Posterior cingulate gyrus (tissue), 11 donors: ENCODE measurements at regions not wholly inside any gene's neighbourhood (a gene's known extent, or its start where the extent isn't known, plus 50 kb on each side); places are given as distances from the start of the nearest gene placed in this dataset.

Source experiments
- DNase-seq, 10 donors: peaks; one replicate each; pipeline versions ENCODE4 v3.0.0 to v3.0.0-alpha.2; 2020 to 2021; ENCODE audit warnings: mixed read lengths in 3 of 10
- intact Hi-C: fragments of 100-400 bp; cut with DNase I; formaldehyde crosslinking; loops from one replicate; pipeline ENCODE4 v1.15.1; 2023

DNA sequence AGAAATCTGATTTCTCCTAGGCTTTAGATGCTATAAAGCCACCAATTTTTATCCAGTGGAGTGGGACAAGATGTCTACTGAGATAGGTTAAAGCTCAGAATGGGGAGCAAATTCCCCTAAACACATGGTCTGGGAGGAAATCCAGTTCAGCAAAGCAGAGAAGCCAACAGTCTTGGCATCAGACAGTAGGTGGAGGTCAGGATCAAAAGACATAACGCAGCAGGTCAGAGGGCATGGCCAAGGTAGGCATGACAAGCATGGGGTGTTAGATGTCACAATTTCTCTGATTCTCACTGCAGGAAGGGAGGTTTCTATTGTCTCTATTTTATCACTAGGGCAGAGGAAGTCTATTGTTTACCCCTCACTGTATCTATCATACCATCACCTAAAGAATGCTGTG is 288.2 kb downstream of the ACTL7B start:
- intact Hi-C loops: no loop called here
- DNase-seq: no peak

DNA sequence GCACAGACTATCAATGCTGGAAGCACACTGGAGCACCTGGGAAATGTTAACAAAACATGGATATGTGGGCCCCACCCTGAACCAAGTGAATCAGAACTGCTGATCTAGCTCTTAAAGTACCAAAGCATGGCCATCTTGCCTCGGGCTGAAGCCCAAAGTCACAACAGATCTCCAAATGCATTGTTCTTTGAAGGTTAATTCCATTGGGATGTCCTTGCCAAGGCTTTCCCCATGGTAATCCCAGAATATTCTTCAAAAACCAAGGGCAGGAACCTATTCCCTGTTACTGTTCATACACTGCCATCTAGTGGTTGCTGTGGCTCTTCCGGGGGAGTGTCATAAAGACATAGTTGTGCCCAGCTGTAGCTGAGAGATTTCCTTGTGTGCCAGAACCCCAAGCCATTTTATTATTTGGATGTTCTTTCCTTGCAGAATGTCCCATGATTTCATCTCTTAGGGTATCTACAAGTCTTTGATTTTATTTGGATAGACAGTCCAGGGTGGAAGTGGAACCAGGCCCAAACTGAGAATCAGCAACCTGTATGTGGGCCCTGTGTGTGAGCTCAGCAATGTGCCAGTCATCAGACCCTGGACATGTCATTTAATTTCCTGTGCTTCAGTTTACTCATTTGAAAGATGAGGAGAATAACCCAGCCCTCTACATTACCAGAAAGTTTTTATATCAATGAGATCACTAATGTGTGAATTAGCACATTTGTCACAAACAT is 290.0 kb downstream of the ACTL7B start:
- DNase-seq: peak in 6 of 10 donors; percentile 22 to 85 (median 44)
- intact Hi-C loops: loop anchor here (1.0 kb wide), 1 partner anchor 1082 kb away; no protein-coding TSS in a partner anchor

DNA sequence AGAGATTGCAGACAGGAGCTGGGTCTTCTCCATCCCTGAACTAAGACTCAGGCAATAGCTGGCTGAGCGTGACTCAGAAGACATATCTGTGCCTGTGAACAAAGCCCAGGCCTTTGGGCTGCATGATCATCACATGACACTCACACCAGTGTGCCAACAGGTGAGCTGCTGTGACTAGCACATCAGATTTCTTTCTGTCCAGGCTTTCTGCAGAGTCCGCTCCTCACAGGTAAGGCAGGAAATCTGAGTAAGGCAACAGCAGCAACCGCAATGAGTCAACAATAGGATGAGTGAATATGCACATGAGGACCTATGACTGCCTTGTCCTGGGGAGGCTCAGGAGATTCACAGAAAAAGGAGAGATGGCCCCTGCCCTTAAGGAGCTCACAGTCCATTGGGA is 293.6 kb downstream of the ACTL7B start:
- intact Hi-C loops: no loop called here

DNA sequence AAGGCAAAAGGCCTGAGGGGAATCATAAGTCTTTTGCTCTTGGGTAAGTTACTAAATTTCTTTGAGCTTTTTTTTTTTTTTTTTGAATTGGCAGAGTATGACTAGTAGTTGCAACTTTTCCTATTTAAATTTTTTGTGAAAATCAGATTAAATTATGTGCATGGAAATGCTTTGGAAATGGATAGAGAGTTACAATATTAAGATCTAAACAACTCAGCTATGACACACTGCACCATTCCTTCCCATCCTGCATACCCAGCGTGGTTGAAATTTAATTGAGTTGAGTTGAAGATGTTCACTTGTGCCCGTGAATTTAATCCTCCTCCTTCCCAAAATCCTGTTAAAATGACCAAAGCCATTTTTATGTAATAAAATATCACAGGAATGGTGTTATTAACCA is 296.4 kb downstream of the ACTL7B start:
- intact Hi-C loops: loop anchor here (10.0 kb wide), 1 partner anchor 1095 kb away; no protein-coding TSS in a partner anchor
- DNase-seq: no peak

More for the DNA sequence above, 293.6 kb downstream of the ACTL7B start:
- DNase-seq: no peak

DNA sequence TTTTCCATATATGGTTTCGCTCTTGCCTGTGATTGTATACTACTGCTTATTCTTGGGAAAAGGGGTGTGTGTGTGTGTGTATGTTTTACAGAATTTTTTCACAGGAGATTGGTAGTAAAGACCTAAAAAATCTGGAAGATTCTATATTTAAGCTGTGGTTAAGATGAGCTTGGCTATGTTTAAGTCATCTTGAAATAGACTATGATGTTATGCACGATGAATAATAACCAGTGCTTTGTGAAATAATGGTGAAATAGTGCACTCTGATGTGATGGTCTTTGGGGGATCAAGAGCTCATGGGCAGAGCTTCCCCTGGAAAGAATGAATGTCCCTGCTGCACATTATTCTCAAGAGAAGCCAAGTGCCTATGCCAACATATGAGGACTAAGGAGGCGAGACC is 301.0 kb downstream of the ACTL7B start:
- no peak for DNase-seq
- intact Hi-C loops: loop anchor here (10.0 kb wide), 1 partner anchor 1090 kb away; no protein-coding TSS in a partner anchor

DNA sequence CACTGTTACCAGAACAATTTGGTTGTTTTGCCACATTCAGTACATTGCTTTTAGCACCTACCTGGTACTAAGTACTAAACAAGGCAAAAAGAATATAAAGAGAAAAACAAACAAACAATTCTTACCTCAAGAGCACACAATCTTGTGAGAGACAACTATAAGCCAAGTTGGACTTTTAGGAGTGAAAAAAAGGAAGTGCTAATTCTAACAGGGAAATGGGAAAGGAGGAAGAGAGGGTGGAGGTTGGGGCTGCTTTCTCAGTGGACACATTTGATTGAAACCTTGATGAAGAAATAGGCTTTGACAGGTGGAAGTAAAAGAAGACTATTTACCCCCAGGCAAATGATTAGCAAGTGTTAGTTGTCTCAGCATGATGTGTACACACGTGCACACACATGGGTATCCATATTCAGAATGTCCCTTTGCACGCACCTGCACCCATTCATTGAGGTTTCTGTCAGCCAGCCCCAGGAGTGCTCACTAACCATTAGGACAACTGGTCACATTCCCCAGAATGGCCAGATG is 302.6 kb downstream of the ACTL7B start:
- intact Hi-C loops: loop anchor here (10.0 kb wide), 1 partner anchor 1088 kb away; no protein-coding TSS in a partner anchor
- DNase-seq: no peak

DNA sequence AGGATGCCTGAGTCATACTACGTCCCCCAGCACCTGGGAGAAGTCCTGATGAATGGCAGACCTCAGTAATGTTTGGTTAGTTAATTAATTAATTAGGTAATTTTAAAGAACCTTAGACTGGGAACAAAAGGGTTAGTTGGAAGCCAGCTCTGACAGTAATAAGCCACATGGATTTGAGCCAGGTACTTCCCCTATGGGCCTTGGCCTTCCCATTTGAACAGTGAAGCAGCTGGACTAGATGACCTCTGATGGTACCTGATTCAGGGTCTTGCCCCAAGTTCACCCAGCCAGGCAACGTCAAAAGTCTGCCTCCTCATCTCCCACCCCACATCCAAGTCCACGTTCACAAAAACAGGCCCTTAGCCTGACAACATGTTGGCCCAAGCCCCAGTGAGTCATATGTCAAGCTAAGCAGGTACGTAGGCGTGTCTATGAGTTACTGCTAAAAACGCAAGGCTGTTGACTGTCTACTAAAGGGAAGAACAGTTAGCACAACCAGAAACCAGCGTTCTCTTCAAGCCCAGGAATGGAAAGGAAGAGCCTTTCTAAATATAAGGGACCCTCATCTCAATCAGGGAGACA is 303.2 kb downstream of the ACTL7B start:
- intact Hi-C loops: loop anchor here (10.0 kb wide), 1 partner anchor 1088 kb away; no protein-coding TSS in a partner anchor
- DNase-seq: no peak

DNA sequence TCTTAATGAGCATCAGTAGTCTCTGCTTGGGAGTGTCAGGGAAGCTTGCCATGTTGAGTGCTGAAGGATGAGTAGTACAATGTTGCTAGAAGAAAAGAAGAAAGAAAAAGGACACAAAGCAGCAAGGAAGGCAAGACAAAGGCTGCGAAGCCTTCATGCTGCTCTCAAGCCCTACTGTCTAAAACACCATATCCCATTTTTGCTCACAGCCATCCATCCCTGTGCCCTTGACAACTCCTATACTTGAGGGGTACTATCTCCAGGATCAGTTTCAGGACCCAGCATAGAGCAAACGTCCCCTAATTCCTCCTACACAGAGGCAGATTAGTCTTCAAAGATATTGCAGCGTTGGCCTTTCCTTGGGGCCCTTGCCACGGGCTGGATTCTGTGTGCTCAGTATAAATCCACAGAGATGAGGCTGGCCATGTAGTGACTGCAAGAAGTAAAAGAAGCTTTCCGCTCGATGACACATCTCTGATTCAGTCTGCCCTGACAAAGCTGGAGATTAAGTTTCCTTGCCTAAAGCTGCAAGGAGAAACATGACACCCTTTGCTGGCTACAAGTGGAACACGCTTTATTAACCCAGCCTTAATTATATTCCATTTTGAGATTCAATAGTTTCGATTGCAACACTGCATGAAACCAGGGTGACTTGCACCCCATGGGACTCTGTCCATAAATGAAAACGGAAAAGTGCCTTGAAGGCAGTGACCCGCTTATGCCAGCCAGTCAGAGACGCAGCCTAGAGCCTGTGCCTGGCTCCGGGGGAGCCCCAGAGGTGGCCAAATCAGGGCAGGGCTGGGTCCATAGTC is 304.6 kb downstream of the ACTL7B start:
- intact Hi-C loops: loop anchor here (10.0 kb wide), 1 partner anchor 1086 kb away; no protein-coding TSS in a partner anchor

DNA sequence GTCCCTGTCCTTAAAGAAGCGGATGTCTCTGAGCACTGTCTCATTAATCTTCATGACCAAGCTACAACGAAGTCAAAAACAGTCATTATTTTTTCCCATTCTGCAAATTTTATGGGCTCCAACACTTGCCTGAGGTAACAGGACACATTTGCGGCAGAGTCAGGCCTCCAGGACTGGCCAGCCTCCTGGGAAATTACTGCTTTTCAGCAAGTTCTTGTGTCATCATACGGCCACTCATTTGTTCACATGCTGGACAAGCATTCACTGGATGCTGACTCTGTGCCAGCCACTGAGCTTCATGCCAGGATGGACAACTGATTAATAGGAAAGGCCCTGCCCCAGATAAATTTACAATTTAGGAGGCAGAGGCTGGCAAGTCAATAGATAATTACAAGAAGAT is 305.7 kb downstream of the ACTL7B start:
- no peak for DNase-seq
- intact Hi-C loops: loop anchor here (10.0 kb wide), 1 partner anchor 1085 kb away; no protein-coding TSS in a partner anchor

More for the DNA sequence above, 304.6 kb downstream of the ACTL7B start:
- DNase-seq: no peak

DNA sequence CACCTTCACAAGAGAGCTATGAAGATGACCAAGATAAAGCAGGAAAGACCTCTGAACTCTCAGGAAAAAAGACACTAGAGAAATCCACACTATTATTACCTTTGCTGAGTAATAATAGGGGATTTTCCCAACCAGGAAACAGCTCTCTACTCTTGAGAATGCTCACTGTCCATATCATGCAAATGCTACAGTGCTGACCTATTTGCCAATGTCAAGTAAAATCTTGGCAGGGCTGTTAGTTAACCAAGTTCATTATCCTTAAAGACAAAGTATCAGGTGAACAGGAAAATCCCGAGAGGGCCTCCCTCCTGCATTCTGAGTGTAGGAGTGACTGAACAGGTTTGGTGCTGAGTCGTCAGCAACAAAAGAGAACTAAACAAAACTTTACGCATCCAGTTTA is 306.6 kb downstream of the ACTL7B start:
- intact Hi-C loops: no loop called here
- no peak for DNase-seq

DNA sequence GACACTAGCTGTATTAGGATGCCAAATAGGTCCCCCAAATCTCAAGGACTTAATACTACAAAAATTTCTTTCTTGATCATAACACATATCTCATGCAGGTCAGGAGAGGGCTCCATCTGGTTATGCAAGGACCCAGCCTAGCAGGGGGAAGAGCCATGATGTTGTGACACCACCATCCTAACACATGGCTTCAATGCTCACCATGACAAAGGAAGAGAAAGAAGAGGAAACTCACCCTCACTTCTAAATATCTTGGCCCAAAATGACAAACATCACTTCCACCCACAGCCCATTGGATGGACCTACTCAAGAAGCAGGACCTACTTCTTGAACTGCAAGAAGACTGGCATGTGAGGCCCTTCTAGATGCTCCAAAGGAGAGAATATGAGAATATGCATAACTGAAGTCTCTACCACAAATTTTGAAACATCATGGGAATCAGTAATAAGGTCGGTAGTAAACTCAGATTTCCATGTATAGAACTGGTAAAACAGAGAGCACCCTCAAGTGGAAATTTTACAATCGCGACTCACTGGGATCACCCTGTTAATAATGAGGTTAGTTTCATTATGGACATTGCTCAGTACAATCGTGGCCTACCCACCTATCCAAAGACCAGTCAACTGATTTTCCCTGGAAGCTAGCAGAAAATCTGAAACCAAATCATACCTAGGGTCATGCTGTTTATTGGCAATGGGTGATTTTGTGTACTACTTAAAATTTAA is 308.2 kb downstream of the ACTL7B start:
- intact Hi-C loops: no loop called here
- no peak for DNase-seq

DNA sequence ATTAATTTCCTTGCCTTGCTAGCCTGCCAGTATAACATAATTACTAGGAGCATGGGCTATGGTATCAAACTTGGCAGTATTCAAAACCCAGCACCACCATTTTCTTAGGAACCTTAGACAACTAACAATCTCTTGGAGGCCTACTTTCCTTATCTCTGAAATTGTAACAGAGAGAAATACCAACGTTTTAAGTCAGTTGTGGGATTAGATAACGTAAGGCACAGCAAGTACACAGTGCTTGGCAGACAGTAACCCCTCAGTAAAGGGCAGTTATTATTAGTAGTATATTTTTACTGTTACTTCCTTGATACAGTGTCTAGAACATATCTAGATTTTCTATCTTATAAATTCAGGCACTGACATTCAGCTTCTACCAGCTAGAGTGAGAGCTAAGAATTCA is 309.6 kb downstream of the ACTL7B start:
- intact Hi-C loops: no loop called here
- DNase-seq: no peak

DNA sequence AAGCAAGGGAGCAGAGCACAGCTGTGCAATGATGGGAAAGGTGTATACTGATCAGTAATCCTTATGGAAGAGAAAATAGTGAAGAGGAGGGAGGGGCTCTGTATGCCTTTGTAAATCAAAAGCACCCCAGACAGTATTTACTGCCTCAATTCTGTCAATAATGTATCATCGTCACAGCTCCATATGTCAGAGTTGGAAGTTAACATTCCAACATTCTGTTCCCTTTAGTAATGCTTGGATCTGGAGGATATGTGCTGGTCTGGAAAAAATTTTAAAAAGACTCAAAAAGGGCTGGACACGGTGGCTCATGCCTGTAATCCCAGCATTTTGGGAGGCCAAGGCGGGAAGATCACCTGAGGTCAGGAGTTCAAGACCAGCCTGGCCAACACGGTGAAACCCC is 310.4 kb downstream of the ACTL7B start:
- intact Hi-C loops: no loop called here
- no peak for DNase-seq

DNA sequence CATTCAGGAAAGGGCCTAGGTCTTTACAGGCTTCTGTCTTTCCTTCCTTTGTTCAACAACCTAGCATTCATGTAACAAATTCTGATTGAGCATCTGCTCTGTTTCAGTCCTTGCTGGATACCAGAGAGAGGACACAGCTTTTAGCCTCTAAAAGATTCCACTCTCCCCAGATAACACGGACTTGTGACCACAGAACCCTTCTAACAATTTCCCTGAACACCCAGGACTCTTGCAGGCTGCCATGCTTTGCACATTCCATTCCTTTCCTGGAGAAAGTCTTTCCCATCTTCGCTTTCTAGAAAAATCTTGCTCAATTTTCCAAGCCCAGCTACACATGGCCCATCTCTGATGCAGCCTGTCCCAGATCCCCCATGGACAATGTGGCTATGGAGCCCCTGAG is 310.9 kb downstream of the ACTL7B start:
- intact Hi-C loops: no loop called here
- DNase-seq: no peak

DNA sequence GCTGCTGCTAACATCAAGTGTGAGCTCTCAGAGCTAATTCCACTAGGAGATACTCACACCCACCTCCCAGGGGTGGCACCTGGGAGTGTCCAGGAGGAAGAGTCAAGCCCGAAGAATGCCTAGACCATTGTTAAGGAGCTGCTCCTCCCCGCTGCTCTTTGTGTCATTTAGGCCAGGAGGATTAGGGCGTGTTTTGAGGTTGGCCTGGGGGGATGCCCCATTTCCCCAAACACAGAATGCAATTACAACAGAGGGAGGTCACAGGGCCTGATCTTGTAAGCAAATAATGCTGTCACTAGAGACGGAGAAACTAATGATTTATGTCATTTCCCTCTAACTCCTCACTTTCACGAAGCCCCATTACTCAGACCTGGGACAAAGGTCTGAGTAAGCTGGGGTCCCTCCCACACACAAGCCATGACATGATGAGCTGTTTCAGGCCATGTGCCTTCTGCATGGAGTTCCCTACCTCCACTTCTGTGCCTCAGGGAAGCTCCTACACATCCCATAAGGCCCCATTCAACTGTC is 312.5 kb downstream of the ACTL7B start:
- intact Hi-C loops: no loop called here
- no peak for DNase-seq

DNA sequence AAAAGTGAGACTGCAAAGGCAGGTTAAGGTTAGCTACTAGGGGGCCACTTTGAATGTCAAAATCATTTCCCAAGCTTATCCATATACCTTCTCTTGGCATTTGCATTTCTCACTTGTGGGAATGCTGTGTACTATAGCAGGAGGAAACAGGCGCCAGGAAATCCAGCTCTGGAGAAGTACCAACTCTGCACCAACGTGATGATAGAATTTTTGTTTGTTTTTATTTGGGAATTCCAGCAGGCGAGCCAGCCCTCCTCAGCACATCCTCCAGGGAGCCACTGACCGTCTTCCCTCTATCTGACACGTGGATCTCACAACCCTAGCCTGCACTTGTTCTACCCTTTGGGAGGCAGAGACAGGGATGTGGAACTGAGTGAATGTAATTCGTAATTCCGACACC is 318.0 kb downstream of the ACTL7B start:
- intact Hi-C loops: no loop called here
- DNase-seq: no peak

DNA sequence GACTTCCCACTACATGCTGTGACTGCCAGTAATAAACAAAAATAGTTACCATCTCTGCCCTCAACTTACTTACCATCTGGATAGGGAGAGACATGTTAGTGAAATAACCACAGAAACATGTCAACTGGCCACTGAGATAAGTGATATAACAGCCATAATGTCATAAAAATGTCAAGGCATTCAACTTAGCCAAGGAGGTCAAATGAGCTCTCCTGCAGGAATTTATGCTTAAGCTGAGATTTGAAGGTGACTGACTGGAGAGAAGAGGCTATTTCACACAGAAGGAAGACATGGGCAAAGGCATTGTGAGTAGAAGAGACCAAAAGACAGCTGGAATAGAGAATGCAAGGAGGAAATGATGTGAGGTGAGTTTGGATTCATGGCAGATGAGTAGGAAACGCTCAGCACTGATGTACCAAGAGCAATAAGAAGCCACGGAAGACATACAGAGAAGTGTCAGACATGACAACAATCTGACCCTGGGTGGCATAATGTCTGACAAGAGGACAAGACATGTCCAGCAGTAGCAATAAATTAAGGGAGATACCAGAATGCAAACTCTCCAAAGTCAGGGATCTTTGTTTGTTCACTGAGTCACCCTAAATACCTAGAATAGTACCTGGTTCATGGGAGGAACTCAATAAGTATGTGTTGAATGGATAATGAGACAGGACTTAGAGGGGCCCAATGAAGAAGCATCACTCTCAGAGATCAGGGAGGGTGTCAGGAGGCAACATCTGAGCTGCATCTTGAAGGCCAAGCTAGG is 318.8 kb downstream of the ACTL7B start:
- intact Hi-C loops: no loop called here

DNA sequence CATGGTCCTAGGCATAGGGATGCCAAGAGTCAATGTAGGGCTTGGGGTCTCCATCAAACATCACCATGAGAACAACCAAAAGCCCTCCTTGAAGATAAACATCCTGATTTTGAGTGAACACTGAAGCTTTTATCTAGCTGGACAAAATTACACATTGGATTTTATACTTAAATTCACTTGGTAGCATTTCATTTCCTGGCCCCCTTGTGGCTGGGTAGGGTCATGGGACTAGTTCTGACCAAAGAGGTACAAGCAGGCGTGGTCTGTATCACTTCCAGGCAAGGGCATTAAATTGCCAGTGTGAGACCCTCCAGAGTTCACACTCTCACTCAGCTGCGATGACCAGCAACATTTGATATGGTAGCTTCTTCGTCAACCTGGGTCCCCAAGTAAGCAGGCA is 320.3 kb downstream of the ACTL7B start:
- DNase-seq: peak in 1 of 10 donors; percentile 5
- intact Hi-C loops: no loop called here

More for the DNA sequence above, 318.8 kb downstream of the ACTL7B start:
- no peak for DNase-seq

DNA sequence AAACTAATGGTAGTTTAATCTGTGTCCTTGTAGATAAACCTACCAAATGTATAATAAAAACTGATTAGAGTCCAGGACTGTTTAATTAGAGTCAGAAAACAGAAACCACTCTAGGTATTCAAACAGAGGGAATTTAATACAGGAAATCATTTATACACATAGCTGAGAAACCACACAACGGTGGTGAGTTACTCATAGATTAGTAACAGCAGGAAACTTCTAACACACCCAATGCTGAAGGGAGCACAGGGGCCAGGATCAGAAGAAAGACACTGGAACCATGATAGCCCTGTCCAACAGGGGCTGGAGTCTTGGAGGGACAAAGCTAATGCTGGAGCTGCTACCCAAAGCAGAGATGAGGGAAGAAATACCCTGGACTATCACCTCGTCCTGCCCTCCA is 321.0 kb downstream of the ACTL7B start:
- intact Hi-C loops: no loop called here
- no peak for DNase-seq
